ENCODE measurements at regions not wholly inside any gene's neighbourhood (a gene's known extent, or its start where the extent isn't known, plus 50 kb on each side); places are given as distances from the start of the nearest gene placed in this dataset.

GRCh38 chr4:154001193-154001592, 212.3 kb upstream of the SFRP2 start:
- TF ChIP-seq CTCF (conservative IDR thresholded peaks at IDR 0.05; ENCODE audit: low read length) (no peak), EZH2phosphoT487 (IDR thresholded peaks at IDR 0.05; ENCODE audit: borderline replicate concordance, low read depth, low read length) (no peak)

Measured in OCI-LY7 (cell line).